HG02852 (cell line): ENCODE measurements at regions not wholly inside any gene's neighbourhood (a gene's known extent, or its start where the extent isn't known, plus 50 kb on each side); places are given as distances from the start of the nearest gene placed in this dataset.
"Not testable (repeated sequence)": the region's sequence is repeated elsewhere in the genome, so short reads cannot be mapped to it uniquely, and the experiment has no call there.

Source experiments
- ATAC-seq: cut with Tn5 transposase; IDR thresholded peaks from one replicate; pipeline ENCODE4 v1.9.1; 2021; ENCODE audit warnings: mild to moderate bottlenecking, moderate library complexity; ENCODE audit not compliant: unreplicated experiment

DNA sequence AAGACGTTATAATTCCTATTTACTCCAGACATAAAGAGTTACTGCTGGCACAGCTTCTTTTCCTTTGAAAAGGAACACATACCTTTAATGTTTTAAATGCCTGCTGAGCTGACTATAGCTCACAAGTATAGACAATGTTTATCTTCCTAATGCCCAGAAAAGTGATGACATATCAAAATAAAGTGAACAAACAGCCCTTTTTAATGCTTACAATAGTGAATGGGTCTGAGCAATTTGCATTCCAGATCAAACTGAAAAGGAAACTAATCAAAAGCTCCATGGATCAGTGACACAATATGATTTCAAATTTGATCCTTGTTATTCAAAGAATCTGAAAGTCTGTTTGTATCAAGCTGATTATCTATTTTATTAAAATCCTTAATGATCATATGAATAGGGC, 233.6 kb upstream of the SEMA3E start:
- no peak for ATAC-seq

DNA sequence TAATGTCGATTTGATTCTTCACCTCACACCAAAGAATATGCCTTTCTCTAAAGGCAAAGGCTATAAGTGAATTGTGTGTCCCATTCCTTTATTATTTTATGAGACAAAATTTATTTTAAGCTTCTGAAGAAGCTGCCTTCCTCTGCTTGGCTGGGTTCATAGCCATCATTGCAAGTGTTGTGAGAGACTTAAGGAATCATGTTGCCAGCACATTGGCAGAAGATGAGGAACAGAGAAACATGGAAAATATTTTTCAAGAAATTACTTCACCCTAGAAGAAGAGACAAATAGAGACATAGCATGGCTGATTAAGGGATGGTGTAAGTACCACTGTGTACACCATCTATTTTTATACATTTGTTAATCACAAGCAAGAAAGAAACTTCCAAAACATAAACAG, 230.1 kb upstream of the SEMA3E start:
- no peak for ATAC-seq

DNA sequence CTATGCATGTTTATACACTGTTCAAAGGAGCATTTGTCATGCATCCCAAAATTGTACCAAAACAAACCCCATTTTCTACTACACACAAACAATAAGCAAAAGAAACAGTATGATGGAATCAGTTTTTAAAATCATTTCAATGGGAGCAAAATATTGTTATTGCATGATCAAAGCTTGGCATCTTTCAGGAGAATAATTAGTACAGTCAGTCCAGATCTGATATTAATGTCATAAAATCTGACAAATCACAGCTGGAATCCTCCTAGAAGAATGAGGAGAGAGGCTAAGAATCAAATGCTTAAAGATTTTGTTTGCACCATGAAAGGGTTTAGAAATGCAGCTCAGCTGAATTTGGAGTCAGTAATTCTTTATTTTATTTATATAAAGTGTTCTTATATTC, 229.7 kb upstream of the SEMA3E start:
- no peak for ATAC-seq

- no peak for ATAC-seq
Measured at GRCh38 chr7:83876593-83876992, 227.7 kb upstream of the SEMA3E start.

DNA sequence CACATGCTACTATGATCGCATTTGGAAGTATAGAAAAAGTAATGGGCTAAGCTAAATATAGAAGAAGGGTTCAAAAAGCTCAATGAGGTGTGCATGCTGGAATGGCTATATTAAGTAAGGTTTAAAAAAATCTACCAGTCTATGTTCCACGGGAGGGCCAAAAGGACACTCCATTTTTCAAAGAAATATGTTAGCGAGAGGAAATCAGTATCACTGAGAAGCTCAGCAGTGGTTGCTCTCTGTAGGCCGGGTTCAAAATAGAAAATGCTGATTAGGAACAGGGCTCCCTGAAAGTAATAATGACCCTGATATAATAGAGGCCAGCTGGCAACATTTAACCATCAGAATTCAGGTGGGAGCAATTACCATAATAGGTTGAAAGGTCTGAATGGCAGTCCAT, 224.5 kb upstream of the SEMA3E start:
- ATAC-seq: no peak

DNA sequence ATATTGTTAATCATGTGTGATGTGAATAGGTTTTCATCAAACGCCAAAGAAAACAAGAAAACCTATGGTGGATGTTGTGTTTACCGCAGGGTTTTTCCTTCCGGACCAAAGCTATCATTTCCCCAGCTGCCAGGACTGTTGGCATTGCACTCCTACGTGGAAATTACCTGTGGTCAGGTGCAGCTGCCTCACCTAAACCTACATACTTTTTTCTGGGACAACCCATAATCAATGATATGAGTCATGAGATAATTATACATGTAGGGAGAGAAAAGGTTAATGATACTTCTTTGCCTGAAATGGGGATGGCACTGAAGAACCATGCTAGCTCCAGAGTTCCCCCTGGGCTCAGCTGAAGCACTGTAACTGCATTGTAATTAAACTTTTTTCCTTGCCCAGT, 223.6 kb upstream of the SEMA3E start:
- no peak for ATAC-seq

DNA sequence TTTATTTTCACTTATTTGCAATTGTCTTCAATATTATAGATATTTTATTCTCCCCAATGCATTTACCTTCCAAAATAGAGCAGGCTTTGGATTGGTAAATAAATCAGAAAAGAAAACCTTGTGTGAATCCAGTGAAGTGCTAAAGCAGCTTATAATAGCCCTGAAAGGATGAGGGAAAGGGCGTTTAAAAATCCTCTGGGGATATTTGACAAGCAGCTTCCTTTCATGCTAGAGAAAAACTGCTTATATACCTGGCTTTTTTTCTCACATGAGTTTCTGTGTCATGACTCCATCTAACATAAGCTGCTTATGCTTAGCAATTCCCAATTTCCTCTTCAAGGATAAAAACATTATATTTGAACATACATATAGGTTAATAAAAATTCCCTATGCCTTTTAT, 221.6 kb upstream of the SEMA3E start:
- no peak for ATAC-seq

DNA sequence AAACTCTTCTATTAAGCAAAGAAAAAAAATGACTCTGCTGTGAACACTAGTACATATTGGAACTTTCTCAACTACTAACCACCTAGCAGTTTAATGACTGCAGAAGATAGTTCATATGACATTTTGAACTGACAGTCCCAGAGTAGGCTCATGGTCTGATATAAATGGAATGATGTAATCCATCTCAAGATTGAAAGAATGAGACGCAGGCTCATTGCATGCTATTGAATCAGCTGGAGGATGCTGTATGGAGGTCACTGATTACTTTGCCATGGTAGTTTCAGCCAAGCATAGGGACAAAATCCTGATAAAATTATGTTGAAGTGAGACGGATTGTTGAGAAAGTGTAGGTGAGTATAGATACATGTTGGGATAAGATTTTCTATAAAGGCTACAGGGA, 217.6 kb upstream of the SEMA3E start:
- ATAC-seq: no peak

- ATAC-seq: no peak
Measured at GRCh38 chr7:83864551-83864950, 215.6 kb upstream of the SEMA3E start.

- ATAC-seq: no peak
Measured at GRCh38 chr7:83863906-83864305, 215.0 kb upstream of the SEMA3E start.

- ATAC-seq: no peak
Measured at GRCh38 chr7:83861876-83862275, 212.9 kb upstream of the SEMA3E start.

DNA sequence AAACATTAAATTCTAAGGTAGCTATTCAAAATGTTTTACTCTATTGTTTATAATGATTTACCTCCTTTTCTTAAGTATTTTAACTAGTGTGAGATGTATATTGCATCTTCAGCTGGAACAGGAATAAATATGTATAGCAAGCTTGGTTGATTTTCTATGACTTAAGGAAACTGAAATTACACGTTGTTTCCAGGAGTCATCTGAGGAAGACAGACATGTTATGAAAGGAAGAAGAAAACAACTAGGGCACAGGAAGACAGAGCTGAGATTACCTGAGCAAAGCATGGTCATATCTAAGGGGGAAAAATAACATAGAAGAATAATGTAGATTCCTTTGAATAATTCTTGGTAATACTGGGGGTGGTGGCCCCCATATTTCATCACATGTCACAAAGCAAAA, 210.9 kb upstream of the SEMA3E start:
- ATAC-seq: no peak

- ATAC-seq: no peak
Measured at GRCh38 chr7:83857691-83858090, 208.8 kb upstream of the SEMA3E start.

- no peak for ATAC-seq
Measured at GRCh38 chr7:83856094-83856493, 207.2 kb upstream of the SEMA3E start.

GRCh38 chr7:83852136-83852535, 203.2 kb upstream of the SEMA3E start:
- no peak for ATAC-seq

DNA sequence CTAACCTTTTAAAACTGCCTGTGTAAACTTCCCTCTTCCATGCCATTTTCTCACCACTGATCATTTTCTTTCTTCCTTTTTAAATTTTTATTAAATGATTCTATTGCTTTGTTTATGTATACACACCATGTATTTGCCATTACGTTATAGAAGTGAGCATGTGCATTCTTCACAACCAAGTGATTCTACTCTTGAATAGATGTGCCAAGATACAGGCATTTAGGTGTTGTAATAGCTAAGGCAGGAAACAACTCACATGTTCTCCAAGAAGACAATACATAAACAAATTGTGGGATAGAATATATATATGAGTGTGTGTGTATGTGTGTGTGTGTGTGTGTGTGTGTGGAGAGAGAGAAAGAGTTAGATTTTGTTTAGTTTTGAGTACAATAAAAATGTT, 202.6 kb upstream of the SEMA3E start:
- ATAC-seq: no peak

GRCh38 chr7:83850941-83851340, 202.0 kb upstream of the SEMA3E start:
- no peak for ATAC-seq

DNA sequence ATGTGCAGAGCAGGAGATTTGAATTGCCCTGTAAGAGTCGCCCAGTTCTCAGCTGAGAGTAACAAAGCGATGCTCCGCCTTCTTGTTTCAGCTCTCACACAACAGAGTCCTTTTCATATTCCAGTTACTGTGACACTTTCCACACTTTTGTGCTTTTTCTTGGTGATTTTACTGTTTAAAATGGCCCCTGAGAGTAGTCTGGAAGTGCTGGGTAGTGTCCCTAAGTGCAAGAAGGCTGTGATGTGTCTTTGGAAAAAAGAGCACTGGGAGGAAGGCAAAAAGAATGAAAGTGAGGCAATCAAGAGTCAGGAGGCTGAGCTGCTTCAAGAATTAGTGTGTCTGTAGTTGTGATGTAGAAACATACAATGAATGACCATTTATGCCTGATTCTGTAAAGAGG, 201.2 kb upstream of the SEMA3E start:
- ATAC-seq: no peak

GRCh38 chr7:83849131-83849530, 200.2 kb upstream of the SEMA3E start:
- ATAC-seq: no peak

- ATAC-seq: no peak
Measured at GRCh38 chr7:83842894-83843293, 194.0 kb upstream of the SEMA3E start.

- ATAC-seq: peak; percentile 68
Measured at GRCh38 chr7:83837683-83838082, 188.7 kb upstream of the SEMA3E start.

- ATAC-seq: peak; percentile 54
Measured at GRCh38 chr7:83836028-83836427, 187.1 kb upstream of the SEMA3E start.

- ATAC-seq: no peak
Measured at GRCh38 chr7:83835424-83835823, 186.5 kb upstream of the SEMA3E start.

GRCh38 chr7:83833721-83834120, 184.8 kb upstream of the SEMA3E start:
- ATAC-seq: not testable (repeated sequence)
